NT2/D1 (cell line): ENCODE measurements at regions not wholly inside any gene's neighbourhood (a gene's known extent, or its start where the extent isn't known, plus 50 kb on each side); places are given as distances from the start of the nearest gene placed in this dataset.

ENCODE experiments used
- DNase-seq: peaks from one replicate; pipeline ENCODE4 v3.0.0-alpha.2; 2011; ENCODE audit warnings: low read depth, low spot score
- H3K27me3 ChIP-seq: 2 replicates; pipeline ENCODE4 v1.6.0; 2011; ENCODE audit warnings: mild to moderate bottlenecking; ENCODE audit not compliant: insufficient read length, insufficient read depth
- H3K36me3 ChIP-seq: 2 replicates; pipeline ENCODE4 v1.6.1; 2011; ENCODE audit warnings: mild to moderate bottlenecking, low read length, mixed read lengths; ENCODE audit not compliant: insufficient read depth, insufficient read length
- H3K4me1 ChIP-seq: 2 replicates; pipeline ENCODE4 v1.5.1; 2011; ENCODE audit not compliant: insufficient read depth, insufficient read length
- H3K4me3 ChIP-seq: 2 replicates; pipeline ENCODE4 v1.5.1; 2011; ENCODE audit warnings: low read depth; ENCODE audit not compliant: insufficient read length
- H3K9ac ChIP-seq: 2 replicates; pipeline ENCODE4 v1.6.0; 2011; ENCODE audit warnings: low read depth; ENCODE audit not compliant: insufficient read length
- H3K9me3 ChIP-seq: 2 replicates; pipeline ENCODE4 v1.5.1; 2011; ENCODE audit warnings: mild to moderate bottlenecking, low read length; ENCODE audit not compliant: insufficient read depth
- SUZ12 ChIP-seq: IDR thresholded peaks from 2 replicates; pipeline ENCODE4 v1.6.1; 2011; ENCODE audit not compliant: insufficient read length, insufficient read depth; ENCODE audit errors: extremely low read depth
- YY1 ChIP-seq: IDR thresholded peaks from 2 replicates; pipeline ENCODE4 v1.6.1; 2011; ENCODE audit not compliant: insufficient read length, insufficient read depth
- ZNF274 ChIP-seq: IDR thresholded peaks from 2 replicates; pipeline ENCODE4 v1.6.1; 2011; ENCODE audit warnings: mild to moderate bottlenecking, low read depth, low read length

DNA sequence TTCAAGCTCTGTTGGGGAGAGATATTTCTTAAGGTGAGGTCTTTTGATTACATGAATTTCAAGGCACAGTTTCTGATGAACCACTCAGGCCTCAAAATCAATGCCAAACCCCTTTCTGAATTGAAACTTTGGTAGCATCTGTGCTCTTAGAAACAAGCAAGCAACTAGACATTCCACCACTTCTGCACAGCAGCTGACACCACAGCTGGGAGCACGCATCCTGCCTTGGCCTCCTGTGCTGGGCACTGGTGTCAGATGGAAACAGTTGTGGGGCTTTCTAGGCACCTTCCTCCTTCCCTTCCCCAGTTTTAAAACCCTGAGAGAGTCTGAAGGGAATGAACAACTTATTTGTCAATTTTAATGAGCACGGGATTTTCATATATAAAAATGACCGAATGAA is 360.2 kb downstream of the ADGRL2 start:
- H3K4me3 ChIP-seq, result no peak overlapping the region
- H3K36me3 ChIP-seq, result no peaks in the 10 kb centered on the region
- DNase-seq, result no peak
- no peaks in the 10 kb centered on the region for H3K9me3 ChIP-seq
- H3K4me1 ChIP-seq, result no peaks in the 10 kb centered on the region
- H3K27me3 ChIP-seq, result no peaks in the 10 kb centered on the region
- TF ChIP-seq SUZ12 (no peak), ZNF274 (no peak), YY1 (no peak)
- no peak overlapping the region for H3K9ac ChIP-seq

DNA sequence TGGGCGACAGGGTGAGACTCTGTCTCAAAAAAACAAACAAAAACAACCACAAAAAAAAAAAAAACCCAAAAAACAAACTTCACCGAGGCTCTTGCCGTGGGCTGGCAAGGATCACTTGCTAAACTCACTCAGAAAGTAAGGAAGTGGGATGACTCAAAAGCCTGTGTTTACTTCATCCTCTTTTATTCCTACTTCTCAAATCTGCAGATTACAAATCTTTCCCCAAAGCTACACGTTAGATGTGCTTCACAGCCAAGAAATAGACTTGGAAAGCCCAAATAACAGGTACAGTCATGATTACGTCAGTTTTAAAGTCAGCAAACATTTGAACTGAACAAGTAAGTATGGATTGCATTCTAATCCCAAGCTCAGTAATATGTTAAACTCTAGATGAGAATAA is 359.3 kb downstream of the ADGRL2 start:
- H3K4me1 ChIP-seq, result no peaks in the 10 kb centered on the region
- TF ChIP-seq YY1 (no peak), ZNF274 (no peak), SUZ12 (no peak)
- no peaks in the 10 kb centered on the region for H3K27me3 ChIP-seq
- H3K4me3 ChIP-seq, result no peak overlapping the region
- no peak for DNase-seq
- H3K9me3 ChIP-seq, result no peaks in the 10 kb centered on the region
- no peak overlapping the region for H3K9ac ChIP-seq
- H3K36me3 ChIP-seq, result no peaks in the 10 kb centered on the region

DNA sequence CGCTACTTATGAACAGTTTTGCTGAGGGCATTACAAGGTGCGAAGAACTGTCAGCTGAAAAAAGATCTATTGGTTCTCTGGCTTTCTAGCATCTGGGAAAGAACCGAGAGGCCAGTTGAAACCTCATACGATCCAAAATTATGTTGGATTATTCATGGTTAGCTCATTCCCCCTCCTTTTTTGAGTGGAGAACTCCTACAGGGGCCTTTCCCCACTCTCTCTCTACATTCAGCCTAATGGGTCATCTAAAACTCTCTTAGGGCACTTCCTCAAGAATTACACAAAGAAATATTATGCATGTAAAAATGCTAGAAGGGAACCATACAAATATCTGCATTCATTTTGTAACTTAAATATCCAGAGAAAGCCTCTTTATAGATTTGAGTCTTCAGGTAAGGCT is 358.2 kb downstream of the ADGRL2 start:
- H3K9me3 ChIP-seq, result no peaks in the 10 kb centered on the region
- no peaks in the 10 kb centered on the region for H3K4me1 ChIP-seq
- H3K36me3 ChIP-seq, result no peaks in the 10 kb centered on the region
- no peak overlapping the region for H3K4me3 ChIP-seq
- DNase-seq, result no peak
- H3K27me3 ChIP-seq, result no peaks in the 10 kb centered on the region
- no peak overlapping the region for H3K9ac ChIP-seq
- no peak for TF ChIP-seq YY1

DNA sequence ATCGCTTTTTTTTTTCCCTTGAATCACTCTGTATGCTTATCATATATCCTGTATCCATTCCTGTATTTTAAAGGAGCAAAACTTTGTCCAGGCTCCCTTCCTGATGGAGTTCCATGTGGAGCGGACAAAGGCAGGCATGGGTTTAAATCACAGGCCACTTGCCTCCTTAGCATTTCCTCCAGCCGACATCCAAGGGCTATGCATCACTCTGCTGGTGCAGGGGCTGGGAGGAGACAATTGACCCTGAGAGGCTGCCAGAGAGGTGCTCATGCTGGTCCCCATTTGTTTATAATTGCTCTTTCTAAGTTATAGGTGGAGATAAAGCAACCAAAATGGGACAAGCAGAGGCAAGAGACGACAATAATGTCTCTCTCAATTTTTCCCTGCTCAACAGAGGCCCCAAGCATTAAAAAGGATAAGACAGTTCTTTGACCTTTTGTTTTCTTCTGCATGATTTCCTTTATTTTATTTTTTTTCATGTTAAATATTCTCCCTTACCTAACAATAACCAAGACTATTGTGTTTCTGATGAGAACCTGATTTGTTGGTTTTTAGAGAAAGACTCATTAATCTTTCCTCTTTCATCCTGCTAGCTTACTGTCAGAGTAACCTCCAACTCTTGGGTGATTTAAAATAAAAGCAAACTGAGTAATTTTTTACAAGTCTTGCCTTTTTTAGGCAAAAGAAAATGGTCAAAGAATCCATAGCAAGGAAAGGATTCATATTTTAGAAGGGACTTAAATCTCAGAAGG is 353.7 kb downstream of the ADGRL2 start:
- no peak overlapping the region for H3K4me3 ChIP-seq
- no peaks in the 10 kb centered on the region for H3K4me1 ChIP-seq
- no peak overlapping the region for H3K9ac ChIP-seq
- no peaks in the 10 kb centered on the region for H3K27me3 ChIP-seq
- DNase-seq, result peak; percentile 11
- TF ChIP-seq YY1 (no peak), ZNF274 (no peak), SUZ12 (no peak)
- no peaks in the 10 kb centered on the region for H3K36me3 ChIP-seq
- H3K9me3 ChIP-seq, result no peaks in the 10 kb centered on the region

DNA sequence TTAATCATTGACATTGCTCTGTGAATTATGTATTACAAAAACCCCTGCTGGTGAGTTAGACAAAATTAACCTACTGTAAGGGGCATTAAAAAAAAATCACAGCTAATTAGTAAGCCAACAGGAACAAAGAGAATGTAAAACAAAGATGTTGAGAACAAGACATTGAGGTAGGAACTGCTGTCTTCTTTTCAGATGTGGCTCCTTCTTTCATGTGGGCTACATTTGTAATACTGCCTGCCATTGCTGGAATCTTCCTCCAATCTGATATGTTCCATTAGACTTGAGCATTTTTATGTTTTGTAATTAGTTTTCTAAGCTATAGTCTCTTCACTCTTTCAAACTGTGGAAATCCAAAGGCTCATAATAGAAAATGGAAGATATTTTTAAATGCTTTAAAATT is 353.0 kb downstream of the ADGRL2 start:
- DNase-seq, result no peak
- no peaks in the 10 kb centered on the region for H3K4me1 ChIP-seq
- no peaks in the 10 kb centered on the region for H3K36me3 ChIP-seq
- no peaks in the 10 kb centered on the region for H3K9me3 ChIP-seq
- no peak for TF ChIP-seq ZNF274
- no peak for TF ChIP-seq YY1
- TF ChIP-seq SUZ12, result no peak
- no peaks in the 10 kb centered on the region for H3K27me3 ChIP-seq
- H3K9ac ChIP-seq, result no peak overlapping the region
- no peak overlapping the region for H3K4me3 ChIP-seq

DNA sequence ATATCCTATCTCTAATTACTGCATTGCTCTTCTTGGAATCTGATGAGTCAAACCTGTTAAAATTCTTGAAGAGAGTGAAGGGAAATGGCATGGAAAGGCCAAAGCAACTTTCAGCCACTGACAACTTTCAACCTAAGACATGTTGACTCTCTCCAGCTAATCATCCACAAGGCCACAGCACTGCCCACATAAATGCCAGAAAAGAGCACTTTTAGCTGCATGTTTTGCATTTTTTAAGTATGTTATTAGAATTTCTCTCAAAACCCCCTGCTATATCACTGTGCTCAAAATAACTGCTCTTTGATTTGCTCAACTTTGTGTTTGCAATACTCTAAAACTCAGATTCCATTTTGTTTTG is 352.5 kb downstream of the ADGRL2 start:
- TF ChIP-seq SUZ12 (no peak), ZNF274 (no peak), YY1 (no peak)
- DNase-seq, result no peak

DNA sequence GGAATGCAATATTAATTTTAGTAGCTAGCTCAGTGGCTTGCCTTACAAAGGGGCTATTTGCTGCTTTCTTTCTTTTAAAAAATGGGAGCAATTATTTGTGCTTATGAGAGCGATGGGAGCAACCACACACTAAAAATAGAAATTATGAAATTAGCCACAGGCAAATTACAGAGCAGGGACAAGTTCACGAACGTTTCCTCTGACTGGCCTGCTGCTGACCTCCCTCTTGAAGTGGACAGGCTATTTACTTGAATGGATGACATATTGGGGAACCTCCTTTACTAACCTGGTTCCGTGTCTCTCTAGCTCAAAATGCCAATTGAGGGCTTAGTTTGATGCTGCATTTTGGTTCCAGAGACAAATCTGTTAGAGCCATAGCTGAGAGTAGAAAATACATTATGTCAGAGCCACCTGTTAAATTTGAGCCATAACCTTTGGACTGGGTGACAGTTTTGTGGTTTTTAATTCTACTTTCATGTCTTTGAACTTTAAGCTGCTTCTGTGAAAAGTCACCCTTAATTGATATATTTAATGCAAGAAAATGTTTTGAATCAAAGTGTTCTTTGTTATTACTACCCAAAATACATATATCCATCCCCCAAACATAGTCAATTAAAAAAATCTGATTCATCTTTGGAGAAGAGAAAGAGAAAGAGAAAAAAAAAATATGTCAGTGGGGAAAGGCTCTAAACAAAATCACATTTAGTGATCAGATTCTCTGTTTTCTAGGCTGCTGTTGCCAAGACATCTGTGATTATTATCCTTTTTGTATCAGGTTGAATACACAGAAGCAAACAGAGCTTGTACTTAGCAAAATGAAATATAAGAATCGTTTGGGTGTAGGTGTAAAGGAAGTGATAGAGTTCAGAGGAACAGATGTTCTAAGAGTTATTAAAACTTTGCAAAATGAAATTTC is 351.9 kb downstream of the ADGRL2 start:
- Histone ChIP-seq H3K4me3 (no peak overlapping the region), H3K36me3 (no peaks in the 10 kb centered on the region), H3K9ac (no peak overlapping the region), H3K4me1 (no peaks in the 10 kb centered on the region), H3K9me3 (no peaks in the 10 kb centered on the region), H3K27me3 (no peaks in the 10 kb centered on the region)
- no peak for DNase-seq
- TF ChIP-seq SUZ12 (no peak), ZNF274 (no peak), YY1 (no peak)

More for the DNA sequence above, 352.5 kb downstream of the ADGRL2 start:
- Histone ChIP-seq H3K36me3 (no peaks in the 10 kb centered on the region), H3K4me1 (no peaks in the 10 kb centered on the region), H3K4me3 (no peak overlapping the region), H3K27me3 (no peaks in the 10 kb centered on the region), H3K9me3 (no peaks in the 10 kb centered on the region), H3K9ac (no peak overlapping the region)
